Stimulated activated CD8-positive, alpha-beta memory T cell treated with anti-CD3 and anti-CD28 coated beads, Interleukin-2, amount 100 ng/mL, for 48 hours (primary cell): ENCODE measurements at regions not wholly inside any gene's neighbourhood (a gene's known extent, or its start where the extent isn't known, plus 50 kb on each side); places are given as distances from the start of the nearest gene placed in this dataset.

ENCODE experiments used
- DNase-seq, 2 donors: peaks; one replicate each; pipeline ENCODE4 v3.0.0-alpha.2; 2020; ENCODE audit warnings: low read depth in 2 of 2

DNA sequence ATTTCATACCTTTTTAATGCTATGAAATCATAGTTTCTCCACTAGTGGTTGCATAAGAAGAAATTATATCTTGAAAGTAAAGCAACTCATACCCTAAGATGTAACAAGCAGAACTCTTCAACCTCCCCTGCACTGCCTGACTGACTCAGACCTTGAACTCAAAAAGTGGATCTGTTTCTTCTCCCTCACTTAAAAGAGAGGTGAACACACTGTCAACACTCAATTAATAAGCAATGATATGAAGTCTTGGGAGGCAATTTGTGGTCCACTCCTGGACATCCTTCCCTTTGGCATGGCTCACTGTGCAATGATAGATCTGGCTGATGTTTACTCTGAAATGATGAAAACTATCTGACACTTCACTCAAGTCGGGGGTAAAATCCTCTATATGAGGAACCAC lies 282.0 kb upstream of the DKK2 start:
- no peak for DNase-seq

DNA sequence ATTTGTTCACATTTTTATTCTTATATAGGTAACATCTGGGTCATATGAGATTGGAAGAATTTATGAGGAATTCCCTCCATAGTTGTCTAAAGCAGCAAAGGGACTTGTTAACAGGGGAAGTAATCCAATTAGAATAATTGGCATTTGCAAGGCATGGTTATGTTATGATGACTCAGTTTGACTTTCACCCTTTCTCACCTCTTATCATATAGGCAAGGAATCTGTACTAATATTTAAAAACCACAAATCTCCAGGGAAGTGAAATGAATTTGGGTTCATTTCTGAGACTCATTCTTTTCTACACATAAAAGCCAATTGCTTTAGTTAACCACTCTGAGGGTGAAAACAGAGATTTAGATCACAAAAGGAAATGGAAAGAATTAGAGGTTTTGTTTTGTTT lies 281.5 kb upstream of the DKK2 start:
- DNase-seq: no peak

DNA sequence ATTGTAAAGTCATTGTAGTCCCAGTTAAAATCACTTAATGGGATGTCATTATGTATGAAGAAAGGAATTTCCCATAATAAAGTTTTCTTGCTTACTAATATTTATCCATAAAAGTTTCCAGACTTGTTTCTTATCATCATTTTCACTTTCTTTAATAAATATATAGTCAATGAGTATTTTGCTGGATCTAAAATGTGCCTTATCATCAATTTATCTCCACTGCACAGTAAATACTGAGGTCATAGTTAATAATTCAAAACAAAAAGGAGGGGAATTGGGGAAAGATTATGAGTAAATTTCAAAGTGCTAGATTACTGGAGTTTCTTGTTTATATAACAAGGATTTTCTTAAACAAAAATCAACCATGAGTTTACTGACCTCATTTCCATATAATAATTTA lies 279.5 kb upstream of the DKK2 start:
- no peak for DNase-seq

DNA sequence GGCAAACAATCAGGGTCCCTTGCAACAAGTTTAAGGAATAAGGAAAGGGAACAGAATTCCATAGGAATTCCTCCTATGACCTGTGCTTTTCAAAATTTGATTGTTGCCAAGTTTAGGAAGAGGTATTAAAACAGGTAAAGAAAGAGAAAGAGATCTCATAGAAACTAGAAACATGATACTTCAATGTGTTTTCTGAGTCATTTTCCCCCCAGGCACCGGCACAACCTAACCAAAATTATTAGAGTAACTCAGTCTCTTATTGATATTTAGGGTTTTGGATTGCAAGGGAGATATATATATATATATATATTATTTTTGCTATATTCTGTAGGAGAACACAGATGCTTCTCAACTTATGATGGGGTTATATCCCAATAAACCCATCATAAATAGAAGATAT lies 278.0 kb upstream of the DKK2 start:
- no peak for DNase-seq

DNA sequence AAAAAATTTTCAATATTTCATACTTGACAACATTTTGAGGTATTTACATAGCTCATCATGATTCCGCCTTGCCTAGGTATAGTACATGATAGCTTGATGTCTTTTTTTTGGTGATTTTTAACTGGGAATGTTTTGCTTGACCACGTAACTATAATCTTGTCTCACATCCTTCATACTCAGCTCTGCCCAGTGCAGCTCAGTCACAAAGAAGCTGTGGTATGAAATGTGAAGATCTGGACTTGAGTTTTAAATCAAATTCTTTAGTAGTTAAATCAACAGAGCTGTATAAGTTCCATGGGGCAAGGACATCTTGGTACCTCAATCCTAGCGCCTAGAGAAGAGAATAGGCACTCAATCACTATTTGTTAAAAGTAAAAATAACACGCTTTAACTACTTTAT lies 276.3 kb upstream of the DKK2 start:
- no peak for DNase-seq

DNA sequence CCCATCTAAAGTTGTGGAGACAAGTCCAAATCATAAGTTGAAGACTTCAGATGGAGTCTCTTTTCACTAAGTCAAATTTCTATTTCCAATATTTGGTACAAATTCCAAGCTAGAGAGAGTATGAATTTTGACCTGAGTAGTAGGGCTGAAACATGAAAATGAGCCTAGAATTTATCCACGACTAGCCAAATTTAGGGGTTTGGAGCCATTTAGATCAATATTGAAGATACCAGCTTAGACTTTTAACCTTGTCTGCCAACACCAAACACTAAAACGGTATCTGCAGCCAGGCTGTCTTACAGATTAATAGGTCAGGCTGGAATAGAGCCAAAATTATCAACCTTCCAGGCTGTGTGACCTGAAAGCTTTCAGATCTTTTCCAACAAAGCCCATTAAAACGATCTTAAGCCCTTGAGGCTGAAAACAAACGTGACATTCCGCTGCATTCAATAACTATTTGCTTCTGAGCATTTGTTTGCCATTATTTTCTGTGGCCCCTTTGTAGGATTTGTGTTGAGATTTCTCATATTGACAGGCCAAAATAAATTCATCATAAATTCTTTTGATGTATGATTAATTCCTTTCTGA lies 268.7 kb upstream of the DKK2 start:
- DNase-seq: no peak

DNA sequence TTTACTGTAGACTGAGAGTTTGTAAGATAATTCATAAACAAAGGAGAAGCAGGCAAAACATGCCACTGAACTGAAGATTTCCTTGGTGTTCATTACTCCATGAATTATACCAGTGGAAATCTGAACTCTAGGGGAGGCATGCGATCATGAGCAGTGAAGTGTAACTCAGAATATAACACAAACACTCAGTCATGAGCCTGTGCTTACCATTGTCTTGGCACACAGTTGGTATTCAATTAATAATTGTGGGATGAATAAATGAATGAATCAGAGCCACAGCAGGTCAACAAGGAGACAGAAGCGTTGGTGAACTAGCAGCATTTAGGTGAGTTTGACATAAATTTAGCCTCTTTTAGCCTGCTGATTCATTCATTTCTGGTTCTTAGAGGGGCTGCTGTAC lies 263.5 kb upstream of the DKK2 start:
- no peak for DNase-seq

DNA sequence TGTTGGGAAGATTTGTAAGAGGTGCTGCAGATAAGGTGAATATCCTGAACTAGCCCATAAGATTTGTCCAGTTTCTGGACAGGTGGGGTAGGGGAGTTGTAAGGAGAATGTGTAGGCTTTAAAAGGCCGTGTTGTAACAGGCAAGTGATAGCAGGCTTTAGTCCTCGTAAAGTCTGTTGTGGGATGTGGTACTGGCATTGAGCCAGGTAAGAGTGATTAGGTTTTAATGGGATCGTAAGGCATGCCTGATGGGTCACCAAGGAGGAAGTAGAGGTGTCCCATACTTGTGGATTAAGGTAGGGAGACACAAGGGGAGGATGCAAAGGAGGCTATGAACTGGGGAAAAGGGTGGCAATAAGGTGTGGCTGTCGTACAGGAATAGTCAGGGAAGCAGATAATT lies 256.9 kb upstream of the DKK2 start:
- DNase-seq: no peak

DNA sequence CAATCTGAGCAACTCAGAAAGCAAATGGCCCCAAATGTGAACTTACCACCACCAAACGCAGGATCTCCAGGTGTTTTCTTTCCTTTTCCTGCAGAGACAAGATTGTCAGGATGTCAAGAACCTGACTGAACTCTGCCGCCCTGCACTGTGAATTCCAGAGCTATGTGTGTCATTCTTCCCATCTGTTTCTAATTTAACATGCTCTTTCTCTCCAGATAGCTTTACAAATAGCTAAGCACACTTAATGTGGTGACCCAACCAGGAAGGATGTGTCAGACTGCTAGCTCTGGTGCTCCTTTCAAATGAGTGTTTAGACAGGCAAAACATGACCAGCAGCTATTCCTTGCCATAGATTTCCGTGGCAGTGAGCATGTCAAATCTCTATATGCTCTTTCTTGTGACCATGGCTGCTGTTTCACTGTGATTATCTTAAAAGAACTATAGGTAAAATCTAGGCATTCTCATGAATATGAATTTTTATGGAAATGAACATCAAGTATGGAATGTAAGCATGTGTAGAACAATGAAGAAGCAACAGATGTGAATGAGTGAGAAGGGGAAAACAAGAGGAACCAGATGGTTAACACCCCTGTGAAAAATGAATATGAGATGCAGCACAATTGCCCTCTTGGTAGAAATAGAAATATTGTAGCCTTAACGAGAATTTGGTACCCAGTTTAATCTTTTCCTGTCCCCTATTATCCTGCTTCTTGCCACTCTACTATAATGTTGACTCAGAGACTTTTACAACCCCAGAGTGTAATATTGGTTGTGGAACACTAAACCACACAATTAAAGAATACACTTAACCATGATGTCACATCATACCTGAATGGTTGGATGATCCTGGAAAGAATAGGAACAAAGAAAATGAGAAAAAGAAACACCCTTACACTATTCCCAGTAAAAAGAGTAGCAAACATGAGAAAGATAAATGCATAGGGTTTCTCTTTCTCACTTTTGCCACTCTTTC lies 247.8 kb upstream of the DKK2 start:
- DNase-seq: no peak

DNA sequence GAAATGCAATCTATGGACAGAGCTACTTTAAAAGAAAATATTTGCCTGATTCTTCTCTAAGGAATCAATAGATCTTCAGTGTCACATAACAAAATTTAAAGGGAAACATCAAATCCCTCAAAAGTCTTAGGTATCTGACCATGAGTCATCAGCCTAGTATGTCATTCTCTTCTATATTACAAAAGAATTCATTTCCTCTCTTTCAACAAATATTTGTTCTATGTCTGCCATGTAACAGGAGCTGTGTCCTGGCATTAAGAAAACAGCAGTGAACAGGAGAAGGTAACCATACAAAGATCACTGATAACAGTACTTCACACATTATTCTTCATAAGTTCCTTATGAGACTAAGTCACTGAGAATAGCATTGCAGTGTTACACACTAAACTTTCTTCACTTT lies 243.6 kb upstream of the DKK2 start:
- DNase-seq: no peak

DNA sequence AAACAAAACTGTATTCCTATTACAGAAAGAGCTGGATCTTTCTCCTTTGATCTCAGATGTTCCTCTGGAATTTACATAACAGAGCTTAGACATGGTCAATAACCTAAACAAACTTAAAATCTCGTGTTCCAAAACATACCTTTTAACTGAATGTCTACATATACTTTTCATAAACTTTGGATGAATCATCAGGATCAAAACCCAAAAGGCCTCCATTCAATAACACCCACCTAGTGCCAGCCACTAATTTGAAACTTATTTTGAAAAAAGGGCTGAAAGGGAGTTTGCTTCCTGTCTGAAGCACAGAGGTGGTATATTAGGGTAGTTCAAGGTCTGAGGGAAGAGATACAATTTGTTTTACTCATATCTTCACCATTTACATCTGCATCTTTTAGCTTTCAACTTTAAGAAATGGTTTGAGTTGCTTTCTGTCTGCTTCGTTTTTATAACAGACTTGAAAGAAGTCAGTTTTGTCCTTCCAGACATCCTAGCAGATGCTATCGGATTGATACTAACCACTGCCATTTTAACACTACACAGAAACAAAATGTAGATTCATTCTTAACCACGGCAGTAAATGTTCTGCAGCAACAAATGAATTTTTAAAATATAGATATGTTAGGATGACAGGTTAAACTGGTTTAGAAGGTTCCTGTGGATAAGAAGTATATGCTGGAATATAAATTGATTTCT lies 242.8 kb upstream of the DKK2 start:
- DNase-seq: no peak

DNA sequence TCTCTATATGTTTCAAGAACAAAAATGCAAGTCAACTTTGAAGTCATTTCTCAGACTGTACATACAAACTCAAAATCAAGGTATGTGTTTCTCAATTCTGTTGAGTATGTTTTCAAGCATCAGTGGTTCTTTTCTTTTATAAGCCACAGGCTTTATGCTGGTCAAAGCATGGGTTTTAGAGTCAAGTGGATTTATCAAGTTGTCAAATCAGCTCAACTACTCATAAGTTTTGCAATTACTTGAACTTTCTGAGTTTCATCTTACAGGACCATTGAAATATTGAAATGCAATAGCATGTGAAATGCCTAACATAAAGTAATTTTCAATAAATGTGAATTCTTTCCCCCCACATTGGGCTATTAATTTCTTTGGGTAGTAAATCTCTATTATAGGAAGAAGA lies 239.9 kb upstream of the DKK2 start:
- no peak for DNase-seq

DNA sequence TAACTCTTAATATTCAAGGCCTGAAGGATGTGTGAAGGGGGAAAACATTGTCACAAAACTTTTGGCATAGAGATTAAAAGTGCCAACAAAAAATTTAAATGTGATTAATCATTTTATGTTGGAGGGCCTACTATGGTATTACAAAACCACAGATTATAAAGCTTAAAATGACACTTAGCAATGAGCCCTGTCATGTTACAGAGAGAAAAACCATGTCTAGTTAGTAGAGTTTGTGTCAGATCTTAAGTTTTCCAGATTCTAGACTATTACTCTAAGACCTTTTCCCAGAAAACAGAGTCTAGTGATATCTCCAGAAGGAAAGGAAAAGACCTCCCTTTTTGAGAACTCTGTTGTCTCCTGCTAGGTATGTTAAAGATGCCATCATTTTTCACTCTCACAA lies 239.1 kb upstream of the DKK2 start:
- DNase-seq: no peak

DNA sequence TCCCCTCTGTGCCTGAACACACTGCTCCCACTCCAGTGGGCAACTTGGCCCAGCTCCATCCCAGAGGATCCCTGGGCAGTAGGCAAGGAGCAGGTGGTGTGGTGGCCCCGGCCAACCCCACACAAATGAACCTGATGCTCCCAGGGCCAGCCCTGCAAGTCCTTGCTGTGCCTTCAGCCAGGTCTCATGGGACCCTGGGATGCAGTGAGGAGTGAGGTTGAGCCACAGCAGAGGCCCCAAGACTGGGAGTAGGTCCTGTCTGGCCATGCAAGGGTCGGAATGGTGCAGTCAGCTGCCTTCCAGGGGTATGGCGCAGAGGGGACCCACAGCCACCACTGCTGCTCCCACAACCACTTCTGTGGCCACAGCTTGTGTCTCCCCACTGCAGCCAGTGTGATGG lies 234.5 kb upstream of the DKK2 start:
- DNase-seq: no peak

DNA sequence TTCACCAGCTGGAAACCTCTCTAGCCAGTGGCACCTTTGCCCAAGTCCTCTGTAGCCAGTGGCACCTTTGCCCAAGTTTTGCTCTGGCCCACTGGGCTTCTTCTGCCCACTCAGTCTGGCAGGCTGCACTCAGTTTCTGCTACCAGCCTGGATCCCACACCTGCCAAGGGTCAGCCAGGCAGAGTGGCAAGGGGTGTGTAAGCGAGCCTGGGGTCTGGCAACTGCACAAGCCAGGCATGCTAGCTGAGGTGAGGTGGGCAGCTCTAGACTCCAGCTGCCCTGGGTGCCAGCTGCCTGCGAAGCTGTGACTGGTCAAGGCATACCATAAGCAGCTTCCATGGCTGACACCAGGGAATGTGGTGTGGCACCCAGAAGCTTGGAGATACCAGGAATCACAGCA lies 233.1 kb upstream of the DKK2 start:
- no peak for DNase-seq

DNA sequence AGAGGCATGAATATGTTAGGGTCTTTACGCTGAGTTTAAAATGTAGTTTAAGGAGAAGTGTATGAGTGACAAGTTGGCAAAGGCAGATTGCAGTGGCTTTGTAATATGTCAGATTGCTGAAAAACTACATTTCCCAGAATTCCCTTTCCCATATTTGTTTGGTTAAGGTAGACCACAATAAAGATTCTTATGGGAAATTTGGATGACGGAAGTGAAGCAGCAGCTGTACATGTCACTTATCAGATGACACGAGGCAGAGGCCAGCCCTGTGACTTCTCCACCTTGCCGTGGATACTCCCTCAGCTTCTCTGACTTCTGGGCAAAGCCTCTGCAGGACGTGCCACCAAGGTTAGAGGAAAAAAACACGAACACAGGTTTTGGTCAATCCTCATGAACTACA lies 229.7 kb upstream of the DKK2 start:
- no peak for DNase-seq

DNA sequence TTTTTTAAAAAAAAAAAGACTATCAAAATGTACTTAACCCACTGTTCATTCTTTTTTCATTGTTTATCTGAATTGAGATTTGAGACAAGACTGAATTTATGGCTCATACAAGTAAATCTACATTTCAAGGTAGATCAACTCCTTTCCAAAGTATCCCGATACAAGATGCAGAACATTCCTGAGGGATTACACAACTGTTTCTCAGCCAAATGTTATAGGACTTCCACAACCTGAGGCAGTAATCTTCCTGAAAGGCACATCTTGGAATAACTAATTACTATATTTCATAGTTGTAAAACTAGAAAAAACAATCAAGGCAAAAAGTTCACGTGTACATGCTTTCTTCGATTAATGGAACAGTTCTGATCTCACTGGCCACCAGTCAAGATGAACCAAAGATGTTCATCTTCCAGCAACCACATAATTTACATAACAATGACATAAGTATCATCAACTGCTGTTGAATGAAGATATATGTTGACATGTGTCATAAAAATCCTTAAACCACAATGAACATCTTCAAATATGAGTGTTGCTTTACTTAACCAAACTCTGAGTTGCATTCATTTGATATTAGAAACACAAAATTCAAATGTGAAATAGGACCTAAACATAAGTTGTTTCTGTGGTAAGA lies 225.2 kb upstream of the DKK2 start:
- no peak for DNase-seq

DNA sequence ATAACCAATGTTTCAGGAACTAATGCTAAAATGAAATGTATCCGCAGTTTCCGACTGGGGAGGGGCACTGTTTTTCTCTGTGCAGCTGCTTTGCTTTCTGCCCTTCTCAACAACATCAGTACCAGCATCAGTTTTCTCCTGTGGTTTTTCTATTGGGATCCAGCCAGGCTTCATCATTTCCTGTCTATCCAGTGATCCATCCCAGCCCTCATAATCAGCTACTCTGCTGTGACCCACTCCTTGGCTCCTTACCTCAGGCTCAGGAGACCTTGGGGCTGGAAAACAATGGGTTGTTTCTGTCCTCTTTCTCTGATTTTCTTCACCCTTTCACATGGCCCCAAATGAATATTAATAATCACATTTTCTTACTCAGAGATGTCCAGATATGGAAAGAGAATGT lies 222.2 kb upstream of the DKK2 start:
- DNase-seq: no peak

DNA sequence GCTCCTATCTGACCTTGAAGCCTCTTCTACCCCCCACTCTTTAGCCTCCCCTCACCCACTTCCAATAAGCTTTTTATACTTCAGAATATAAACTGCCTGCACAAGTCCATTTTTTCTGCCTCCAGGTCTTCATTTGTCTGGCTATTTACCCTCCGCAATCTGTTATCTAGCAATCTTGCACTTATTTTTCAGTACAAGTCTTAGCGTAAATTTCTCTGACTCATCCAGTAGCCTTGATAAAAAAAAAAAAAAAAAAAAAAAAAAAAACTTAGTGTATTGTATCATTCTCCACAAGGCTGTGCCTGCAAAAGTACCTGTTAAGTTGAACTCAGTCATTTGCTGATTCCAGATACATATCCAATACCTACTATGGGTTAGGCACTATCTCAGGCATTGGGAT lies 219.5 kb upstream of the DKK2 start:
- no peak for DNase-seq

DNA sequence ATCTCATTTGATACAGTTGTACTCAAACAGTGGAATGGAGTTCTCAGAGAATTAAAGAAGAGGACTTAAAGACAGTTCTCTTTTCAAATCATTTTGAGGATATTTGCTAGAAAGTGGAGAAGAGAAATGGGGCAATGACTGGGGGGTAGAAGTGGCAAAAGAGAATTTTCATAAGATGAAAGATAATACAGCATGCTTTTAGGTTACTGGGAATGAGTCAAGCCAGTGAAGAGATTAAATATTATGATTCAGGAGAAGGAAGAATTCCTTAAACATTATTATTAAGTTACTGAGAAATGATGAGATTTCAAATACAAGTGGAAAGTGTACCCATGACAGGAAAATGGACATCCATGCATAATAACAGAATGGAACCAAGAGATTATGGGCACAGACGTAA lies 219.0 kb upstream of the DKK2 start:
- DNase-seq: no peak

DNA sequence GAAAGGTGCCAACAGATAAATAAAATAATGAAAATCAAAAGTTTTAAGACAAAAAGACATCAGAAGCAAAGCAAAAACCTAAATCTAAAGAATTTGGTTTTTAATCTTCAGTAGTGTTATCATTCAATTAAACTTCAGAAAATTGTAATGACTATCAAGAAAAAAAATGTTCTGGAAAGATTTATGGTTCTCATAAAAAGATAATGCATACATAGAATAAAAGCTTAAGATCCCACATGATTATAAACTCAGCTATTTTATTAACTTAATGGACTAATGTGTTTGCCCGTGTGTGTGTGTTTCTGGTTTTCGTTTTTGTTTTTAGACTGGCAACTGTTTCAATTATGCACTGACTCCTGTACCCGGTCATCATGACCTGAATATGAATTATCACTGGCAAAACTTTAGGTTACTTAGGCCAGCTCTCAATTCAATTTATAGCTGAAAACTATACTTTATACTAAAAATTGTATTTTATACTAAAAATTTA lies 217.5 kb upstream of the DKK2 start:
- no peak for DNase-seq

DNA sequence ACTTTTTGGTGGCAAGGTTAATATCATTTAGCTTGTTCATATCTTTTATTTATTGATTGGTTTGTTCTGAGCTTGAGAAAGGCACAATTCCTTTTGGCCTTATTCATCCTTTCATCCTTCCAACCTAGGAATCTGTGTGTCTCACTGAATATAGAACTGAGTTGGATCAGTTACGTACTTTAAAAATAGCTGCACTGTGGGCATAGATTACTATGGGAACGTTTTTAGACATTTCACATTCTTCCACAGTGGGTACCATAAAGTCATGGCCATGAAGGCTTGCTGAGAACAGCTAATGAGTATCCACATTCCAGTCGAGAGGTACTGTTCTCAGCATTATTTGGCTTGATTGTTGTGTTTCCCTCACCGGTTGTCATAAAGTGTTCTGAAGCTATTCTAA lies 217.0 kb upstream of the DKK2 start:
- DNase-seq: no peak
